CD8-positive, alpha-beta memory T cell (primary cell): ENCODE measurements at regions not wholly inside any gene's neighbourhood (a gene's known extent, or its start where the extent isn't known, plus 50 kb on each side); places are given as distances from the start of the nearest gene placed in this dataset.

Experiments
- CTCF ChIA-PET: fragments of 350-600 bp; sonication (Branson Sonifier 250); formaldehyde crosslinking; loops from one replicate; lab custom pipeline; 2021; ENCODE audit warnings: antibody characterized with exemption; lab: Charles Lee
- POLR2A ChIA-PET: fragments of 350-600 bp; sonication (Branson Sonifier 250); formaldehyde crosslinking; loops from one replicate; lab custom pipeline; 2021; ENCODE audit warnings: antibody characterized with exemption; lab: Charles Lee
- DNase-seq, 5 donors: peaks; one replicate each; pipeline versions ENCODE4 v3.0.0 to v3.0.0-alpha.2; 2020 to 2022; ENCODE audit warnings: mixed read lengths in 1 of 5
- H3K27ac ChIP-seq: one replicate; pipeline ENCODE4 v1.7.0; 2013; ENCODE audit warnings: low read depth, mild to moderate bottlenecking, low read length, moderate library complexity
- H3K27me3 ChIP-seq: 2 replicates; pipeline ENCODE4 v1.7.0; 2013; ENCODE audit warnings: low read length, mild to moderate bottlenecking; ENCODE audit not compliant: insufficient read depth, poor library complexity, severe bottlenecking
- H3K36me3 ChIP-seq: 2 replicates; pipeline ENCODE4 v1.7.0; 2013; ENCODE audit warnings: mild to moderate bottlenecking, low read length, moderate library complexity; ENCODE audit not compliant: insufficient read depth
- H3K4me1 ChIP-seq: 2 replicates; pipeline ENCODE4 v1.7.0; 2013; ENCODE audit warnings: mild to moderate bottlenecking, low read length, moderate library complexity; ENCODE audit not compliant: insufficient read depth
- H3K4me3 ChIP-seq: 2 replicates; pipeline ENCODE4 v1.7.0; 2013; ENCODE audit warnings: mild to moderate bottlenecking, low read length
- H3K9me3 ChIP-seq: 2 replicates; pipeline ENCODE4 v1.7.0; 2013; ENCODE audit warnings: mild to moderate bottlenecking, low read length
- H3K27ac Mint-ChIP-seq, 8 donors: one replicate each; pipeline ENCODE4 v1.8.0; 2020 to 2021; ENCODE audit warnings: mixed read lengths in 8 of 8, mild to moderate bottlenecking in 6 of 8, inconsistent platforms in 3 of 8, moderate library complexity in 3 of 8
- H3K27me3 Mint-ChIP-seq, 2 donors: one replicate each; pipeline ENCODE4 v1.8.0; 2020 to 2021; ENCODE audit warnings: mixed read lengths in 2 of 2, mild to moderate bottlenecking in 1 of 2, moderate library complexity in 1 of 2
- H3K36me3 Mint-ChIP-seq, 3 donors: one replicate each; pipeline ENCODE4 v1.8.0; 2020 to 2021; ENCODE audit warnings: mixed read lengths in 3 of 3, inconsistent platforms in 1 of 3, mild to moderate bottlenecking in 1 of 3
- H3K4me1 Mint-ChIP-seq, 3 donors: one replicate each; pipeline ENCODE4 v1.8.0; 2020 to 2021; ENCODE audit warnings: mixed read lengths in 3 of 3, inconsistent platforms in 1 of 3, mild to moderate bottlenecking in 1 of 3
- H3K4me3 Mint-ChIP-seq, 7 donors: one replicate each; pipeline ENCODE4 v1.8.0; 2020 to 2021; ENCODE audit warnings: mixed read lengths in 7 of 7, mild to moderate bottlenecking in 6 of 7, moderate library complexity in 4 of 7, inconsistent platforms in 2 of 7
- H3K9me3 Mint-ChIP-seq, 5 donors: one replicate each; pipeline ENCODE4 v1.8.0; 2020 to 2022; ENCODE audit warnings: mixed read lengths in 5 of 5, mild to moderate bottlenecking in 3 of 5, moderate library complexity in 2 of 5, inconsistent platforms in 1 of 5

DNA sequence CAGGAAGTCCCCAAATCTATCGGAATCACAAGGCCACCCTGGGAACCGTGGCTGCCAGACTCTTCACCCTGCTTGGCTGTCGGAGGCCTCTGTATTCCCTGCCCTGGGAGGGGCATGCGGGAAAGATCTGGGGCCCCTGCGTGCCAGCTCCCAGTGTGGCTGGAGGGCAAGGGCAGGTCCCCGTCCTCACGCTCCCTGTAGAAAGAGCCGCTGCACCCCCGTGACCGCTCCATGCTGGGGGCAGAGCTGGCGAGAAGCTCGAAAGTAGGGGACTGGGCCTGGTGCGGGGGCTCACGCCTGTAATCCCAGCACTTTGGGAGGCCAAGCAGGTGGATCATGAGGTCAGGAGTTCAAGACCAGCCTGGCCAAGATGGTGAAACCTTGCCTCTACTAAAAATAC, 208.4 kb upstream of the SOX1 start:
- Mint-ChIP-seq H3K4me3 (no peak overlapping the region), H3K36me3 (no peaks in the 10 kb centered on the region), H3K27ac (no peak overlapping the region), H3K4me1 (no peaks in the 10 kb centered on the region), H3K27me3 (peaks cover 0 to 5% of the 10 kb centered on the region in 2 donors), H3K9me3 (peaks cover 0 to 2% (median 0%) of the 10 kb centered on the region in 5 donors)
- DNase-seq = no peak
- no peaks in the 10 kb centered on the region for H3K4me1 ChIP-seq
- POLR2A ChIA-PET = no interaction called here
- H3K27me3 ChIP-seq = no peaks in the 10 kb centered on the region
- no peak overlapping the region for H3K4me3 ChIP-seq
- no peaks in the 10 kb centered on the region for H3K36me3 ChIP-seq
- no peak overlapping the region for H3K27ac ChIP-seq
- CTCF ChIA-PET = no interaction called here
- no peaks in the 10 kb centered on the region for H3K9me3 ChIP-seq

DNA sequence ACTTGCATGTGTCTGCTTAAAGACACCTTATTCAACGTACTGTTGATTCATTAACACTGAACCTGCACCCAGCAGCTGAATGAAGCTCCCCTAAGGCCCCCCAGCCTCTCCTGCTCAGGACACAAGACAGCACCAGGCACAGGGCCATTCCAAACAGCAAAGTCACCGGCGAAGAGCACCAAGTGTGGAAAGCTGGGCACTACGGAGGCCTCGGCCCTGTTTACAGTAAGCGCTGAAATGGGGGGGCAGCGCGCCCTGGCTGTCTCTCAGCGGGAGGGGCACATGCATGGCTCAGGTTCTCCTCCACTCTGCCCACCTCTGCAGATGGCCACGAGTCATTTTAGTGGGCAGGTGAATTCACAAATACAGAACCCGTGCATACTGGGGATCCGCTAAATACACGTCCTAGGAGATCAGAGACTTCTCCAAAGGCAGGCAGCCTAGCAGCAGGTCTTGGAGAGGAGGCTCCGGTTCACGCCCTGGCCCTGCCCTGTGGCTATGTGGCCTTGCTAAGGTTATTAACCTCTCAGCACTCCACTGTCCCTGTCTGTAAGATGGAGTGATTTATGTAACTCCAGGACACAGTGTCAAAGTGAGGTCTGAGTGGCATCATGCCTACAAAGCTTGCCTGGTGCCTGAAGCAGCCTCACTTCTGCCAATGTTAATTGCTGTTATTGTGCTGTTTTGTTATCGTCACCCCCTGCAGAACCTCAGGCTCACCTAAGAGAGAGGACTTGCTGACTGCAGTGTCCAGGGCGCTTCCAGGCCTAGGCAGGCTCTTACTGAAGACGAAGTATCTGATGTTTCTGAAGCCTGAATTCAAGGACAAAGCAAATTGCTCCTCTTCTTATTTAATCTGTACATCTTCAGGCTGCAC, 207.4 kb upstream of the SOX1 start:
- H3K9me3 ChIP-seq = no peaks in the 10 kb centered on the region
- H3K4me1 ChIP-seq = no peaks in the 10 kb centered on the region
- no peak overlapping the region for H3K4me3 ChIP-seq
- peaks cover 0 to 5% of the 10 kb centered on the region in 2 donors for H3K27me3 Mint-ChIP-seq
- no peak overlapping the region for H3K27ac ChIP-seq
- H3K36me3 Mint-ChIP-seq = no peaks in the 10 kb centered on the region
- peak overlapping the region in 1 of 8 donors; percentile 65 for H3K27ac Mint-ChIP-seq
- H3K27me3 ChIP-seq = no peaks in the 10 kb centered on the region
- CTCF ChIA-PET = no interaction called here
- no peaks in the 10 kb centered on the region for H3K36me3 ChIP-seq
- H3K4me3 Mint-ChIP-seq = no peak overlapping the region
- no peaks in the 10 kb centered on the region for H3K4me1 Mint-ChIP-seq
- POLR2A ChIA-PET = no interaction called here
- DNase-seq = no peak
- peaks cover 0 to 2% (median 0%) of the 10 kb centered on the region in 5 donors for H3K9me3 Mint-ChIP-seq

DNA sequence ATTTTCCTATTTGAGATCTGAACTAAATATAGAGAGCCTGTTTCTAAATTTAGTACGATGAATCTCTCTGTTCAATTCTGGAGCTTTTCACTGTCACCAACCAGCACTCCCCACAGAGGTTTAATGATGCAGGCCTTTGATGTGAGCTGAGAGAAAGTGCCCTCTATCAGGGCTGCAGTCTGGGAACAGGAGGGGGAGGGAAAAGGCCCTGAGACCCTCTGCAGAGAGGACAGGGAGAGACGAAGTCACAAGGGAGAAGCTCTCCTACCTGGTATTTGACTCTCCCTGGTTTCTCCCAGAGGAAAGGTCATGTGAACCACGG, 206.8 kb upstream of the SOX1 start:
- Histone ChIP-seq H3K4me1 (no peaks in the 10 kb centered on the region), H3K9me3 (no peaks in the 10 kb centered on the region), H3K27ac (no peak overlapping the region), H3K36me3 (no peaks in the 10 kb centered on the region), H3K27me3 (no peaks in the 10 kb centered on the region), H3K4me3 (no peak overlapping the region)
- POLR2A ChIA-PET = no interaction called here
- H3K27me3 Mint-ChIP-seq = peaks cover 0 to 5% of the 10 kb centered on the region in 2 donors
- H3K9me3 Mint-ChIP-seq = peaks cover 0 to 2% (median 0%) of the 10 kb centered on the region in 5 donors
- H3K36me3 Mint-ChIP-seq = no peaks in the 10 kb centered on the region
- DNase-seq = no peak
- CTCF ChIA-PET = no interaction called here
- H3K27ac Mint-ChIP-seq = no peak overlapping the region
- H3K4me1 Mint-ChIP-seq = no peaks in the 10 kb centered on the region
- H3K4me3 Mint-ChIP-seq = no peak overlapping the region

DNA sequence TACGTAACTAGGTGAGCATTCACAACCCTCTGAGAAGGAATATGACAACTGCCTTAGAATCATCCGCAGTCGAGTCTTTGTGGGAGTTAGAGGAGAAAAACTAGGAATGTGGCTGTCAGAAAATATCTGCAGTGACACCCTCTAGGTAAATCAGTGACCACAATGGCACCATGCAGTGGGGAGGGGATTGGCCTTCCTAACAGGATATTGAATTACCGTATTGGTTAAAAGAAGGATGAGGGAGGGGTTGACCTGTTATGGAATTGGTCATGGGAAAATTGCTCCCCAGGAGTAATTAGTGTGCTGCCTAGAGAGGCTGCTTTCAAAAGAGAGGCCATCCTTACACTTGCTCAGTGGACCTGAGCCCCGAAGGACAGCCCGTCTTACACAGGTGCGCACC, 205.6 kb upstream of the SOX1 start:
- H3K27me3 ChIP-seq = no peaks in the 10 kb centered on the region
- no peaks in the 10 kb centered on the region for H3K4me1 ChIP-seq
- Mint-ChIP-seq H3K4me3 (no peak overlapping the region), H3K27me3 (peaks cover 0 to 5% of the 10 kb centered on the region in 2 donors), H3K36me3 (no peaks in the 10 kb centered on the region), H3K4me1 (no peaks in the 10 kb centered on the region), H3K9me3 (peaks cover 0 to 2% (median 0%) of the 10 kb centered on the region in 5 donors), H3K27ac (no peak overlapping the region)
- no peak overlapping the region for H3K27ac ChIP-seq
- no peak overlapping the region for H3K4me3 ChIP-seq
- POLR2A ChIA-PET = no interaction called here
- no peaks in the 10 kb centered on the region for H3K36me3 ChIP-seq
- no peaks in the 10 kb centered on the region for H3K9me3 ChIP-seq
- CTCF ChIA-PET = no interaction called here
- no peak for DNase-seq

DNA sequence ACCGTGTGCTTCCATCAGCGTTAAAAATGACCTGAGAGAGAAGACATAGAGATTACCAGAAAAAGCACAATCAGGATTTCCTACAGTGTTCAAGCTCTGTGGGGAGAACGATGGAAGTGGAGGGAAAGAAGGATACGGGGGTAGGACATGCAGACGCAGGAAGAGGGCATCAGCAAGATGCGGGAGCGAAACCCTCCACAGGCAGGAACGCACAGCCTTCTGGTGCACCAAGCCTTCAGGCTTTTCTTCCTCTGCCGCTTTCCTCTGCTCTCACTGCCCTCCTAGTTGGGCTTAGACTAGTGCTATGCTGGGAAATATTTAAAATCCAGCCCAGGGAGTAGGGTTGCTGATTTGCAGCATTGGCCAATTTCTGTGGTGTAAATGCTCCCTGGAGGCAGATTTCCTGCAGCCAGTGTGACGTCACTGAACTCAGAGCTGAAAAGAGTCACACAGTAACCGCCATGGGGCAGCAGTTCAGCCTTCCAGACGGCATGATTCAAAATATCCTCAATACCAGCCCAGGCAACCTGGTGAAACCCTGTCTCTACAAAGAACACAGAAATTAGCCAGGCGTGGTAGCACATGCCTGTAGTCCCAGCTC, 205.1 kb upstream of the SOX1 start:
- no peak overlapping the region for H3K4me3 ChIP-seq

DNA sequence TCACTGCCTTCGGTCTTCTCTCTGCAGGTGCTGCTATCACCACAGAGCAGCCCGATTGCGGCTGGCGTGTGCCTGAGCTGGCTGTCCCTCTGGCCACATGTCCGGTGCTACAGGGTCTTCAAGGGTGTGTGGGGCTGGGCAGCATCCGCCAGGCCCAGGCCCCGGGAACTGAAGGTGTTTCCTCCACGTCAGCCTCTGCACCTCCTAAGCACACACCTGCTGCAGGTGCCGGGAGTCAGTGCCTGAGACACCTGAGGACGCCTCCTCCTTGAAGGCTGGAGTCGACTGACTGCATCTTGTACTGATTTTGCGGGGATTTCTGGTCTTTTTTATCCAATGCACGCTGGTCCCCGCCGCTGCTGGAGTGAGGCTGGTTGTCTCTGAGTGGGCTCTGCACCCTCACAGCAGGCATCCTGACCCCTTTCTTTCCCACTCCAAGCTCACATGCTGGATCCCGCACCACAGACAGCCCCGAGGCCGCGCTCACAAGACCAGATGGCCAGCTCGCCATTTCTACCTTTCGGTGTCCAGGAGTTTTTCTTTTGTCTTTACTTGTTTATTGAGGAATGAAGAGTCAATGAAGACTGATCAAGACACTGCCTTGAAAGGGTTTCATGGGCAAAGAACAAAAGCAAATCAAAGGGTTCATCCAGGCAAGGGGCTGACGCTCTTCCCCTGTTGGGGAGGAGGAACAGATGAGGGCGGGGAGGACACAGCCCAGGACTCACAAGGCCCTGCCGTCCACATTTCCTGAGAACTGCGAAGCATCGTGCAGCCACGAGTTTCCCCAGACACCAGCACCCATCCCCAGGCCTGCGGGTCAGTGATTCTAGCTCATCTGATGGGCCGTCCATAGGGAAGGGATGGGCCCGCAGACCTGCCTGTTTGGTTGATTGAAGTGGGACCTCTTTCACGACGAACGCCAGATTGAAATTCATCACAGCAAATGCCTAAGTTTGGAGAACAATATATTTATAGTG, 203.8 kb upstream of the SOX1 start:
- ChIA-PET POLR2A (no interaction called here), CTCF (no interaction called here)
- Histone ChIP-seq H3K27ac (no peak overlapping the region), H3K4me3 (no peak overlapping the region), H3K36me3 (no peaks in the 10 kb centered on the region), H3K9me3 (no peaks in the 10 kb centered on the region), H3K4me1 (no peaks in the 10 kb centered on the region), H3K27me3 (no peaks in the 10 kb centered on the region)
- Mint-ChIP-seq H3K4me3 (no peak overlapping the region), H3K27ac (no peak overlapping the region), H3K36me3 (no peaks in the 10 kb centered on the region), H3K27me3 (peaks cover 0 to 2% of the 10 kb centered on the region in 2 donors), H3K4me1 (no peaks in the 10 kb centered on the region), H3K9me3 (peaks cover 0 to 7% (median 2%) of the 10 kb centered on the region in 5 donors)
- DNase-seq = no peak

More for the DNA sequence above, 205.1 kb upstream of the SOX1 start:
- Mint-ChIP-seq H3K4me3 (no peak overlapping the region), H3K36me3 (no peaks in the 10 kb centered on the region), H3K27ac (no peak overlapping the region), H3K27me3 (peaks cover 0 to 4% of the 10 kb centered on the region in 2 donors), H3K9me3 (peaks cover 0 to 2% (median 0%) of the 10 kb centered on the region in 5 donors), H3K4me1 (no peaks in the 10 kb centered on the region)
- ChIA-PET POLR2A (no interaction called here), CTCF (no interaction called here)
- no peak for DNase-seq
- Histone ChIP-seq H3K27ac (no peak overlapping the region), H3K9me3 (no peaks in the 10 kb centered on the region), H3K36me3 (no peaks in the 10 kb centered on the region), H3K4me1 (no peaks in the 10 kb centered on the region), H3K27me3 (no peaks in the 10 kb centered on the region)

DNA sequence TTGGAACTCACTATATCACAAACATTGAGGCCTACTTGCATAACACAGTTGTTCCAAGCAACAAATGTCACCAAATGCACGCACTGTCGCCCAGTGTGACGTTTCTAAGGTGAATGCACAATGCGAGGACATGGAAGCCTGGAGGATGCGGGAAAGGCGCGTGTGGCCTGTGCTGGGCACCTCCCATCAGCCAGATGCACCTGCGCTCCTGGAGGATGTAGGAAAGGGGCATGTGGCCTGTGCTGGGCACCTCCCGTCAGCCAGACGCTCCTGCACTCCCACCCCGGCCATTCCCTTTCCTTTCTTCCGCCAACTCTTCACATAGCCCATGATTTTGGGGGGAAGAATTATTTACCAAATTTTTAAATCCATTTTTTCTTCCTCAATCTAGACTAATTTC, 202.4 kb upstream of the SOX1 start:
- Mint-ChIP-seq H3K9me3 (peaks cover 0 to 9% (median 2%) of the 10 kb centered on the region in 5 donors), H3K4me1 (no peaks in the 10 kb centered on the region)

DNA sequence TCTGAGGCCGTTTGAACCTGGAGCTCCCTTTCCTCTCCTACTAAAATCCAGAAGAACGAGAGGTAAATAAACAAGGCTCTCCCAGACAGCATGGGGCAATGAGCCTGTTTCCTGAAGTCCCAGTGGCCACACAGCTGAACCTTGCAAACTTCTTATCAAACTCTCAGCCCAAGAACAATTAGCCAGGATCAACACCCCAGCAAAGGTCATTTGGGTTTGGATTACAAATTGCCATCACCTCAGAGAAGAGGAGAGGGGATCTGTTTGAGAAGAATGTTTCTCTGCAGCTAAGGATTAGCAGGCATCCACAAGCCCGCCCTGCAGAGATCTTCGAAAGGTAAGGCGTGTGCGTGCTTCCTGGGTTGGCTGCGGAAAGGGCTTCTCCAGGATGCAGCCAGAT, 201.9 kb upstream of the SOX1 start:
- Histone ChIP-seq H3K9me3 (no peaks in the 10 kb centered on the region), H3K36me3 (no peaks in the 10 kb centered on the region), H3K4me3 (no peak overlapping the region), H3K27me3 (no peaks in the 10 kb centered on the region), H3K4me1 (no peaks in the 10 kb centered on the region), H3K27ac (no peak overlapping the region)
- Mint-ChIP-seq H3K27ac (no peak overlapping the region), H3K4me3 (no peak overlapping the region), H3K27me3 (peaks cover 0 to 2% of the 10 kb centered on the region in 2 donors), H3K36me3 (no peaks in the 10 kb centered on the region), H3K4me1 (no peaks in the 10 kb centered on the region), H3K9me3 (peaks cover 0 to 9% (median 2%) of the 10 kb centered on the region in 5 donors)
- ChIA-PET POLR2A (no interaction called here), CTCF (no interaction called here)
- DNase-seq = no peak

More for the DNA sequence above, 202.4 kb upstream of the SOX1 start:
- Mint-ChIP-seq H3K27ac (no peak overlapping the region), H3K4me3 (no peak overlapping the region), H3K36me3 (no peaks in the 10 kb centered on the region), H3K27me3 (peaks cover 0 to 2% of the 10 kb centered on the region in 2 donors)
- no peak overlapping the region for H3K27ac ChIP-seq
- CTCF ChIA-PET = no interaction called here
- no peaks in the 10 kb centered on the region for H3K36me3 ChIP-seq
- no peak for DNase-seq
- no peaks in the 10 kb centered on the region for H3K4me1 ChIP-seq
- H3K9me3 ChIP-seq = no peaks in the 10 kb centered on the region
- no peak overlapping the region for H3K4me3 ChIP-seq
- H3K27me3 ChIP-seq = no peaks in the 10 kb centered on the region
- POLR2A ChIA-PET = no interaction called here
